ENCODE measurements at regions not wholly inside any gene's neighbourhood (a gene's known extent, or its start where the extent isn't known, plus 50 kb on each side); places are given as distances from the start of the nearest gene placed in this dataset.

- TF ChIP-seq CTCF (IDR thresholded peaks at IDR 0.05): no peak
- no peak for TF ChIP-seq POLR2A (IDR thresholded peaks at IDR 0.05)
These were observed 217.3 kb downstream of the SYT10 start for GRCh38 chr12:33222357-33222756.

All from adrenal gland (tissue), 5 donors.